GM20000 (cell line): ENCODE measurements at regions not wholly inside any gene's neighbourhood (a gene's known extent, or its start where the extent isn't known, plus 50 kb on each side); places are given as distances from the start of the nearest gene placed in this dataset.

Experiments
- DNase-seq: peaks from one replicate; pipeline ENCODE4 v3.0.0; 2012; ENCODE audit warnings: low spot score
- TF ChIP-seq, protein P1 (sequence below): IDR thresholded peaks from 2 replicates; pipeline ENCODE4 v1.5.1; 2012; ENCODE audit warnings: mild to moderate bottlenecking, control low read depth; ENCODE audit errors: extremely low read depth, missing control alignments

DNA sequence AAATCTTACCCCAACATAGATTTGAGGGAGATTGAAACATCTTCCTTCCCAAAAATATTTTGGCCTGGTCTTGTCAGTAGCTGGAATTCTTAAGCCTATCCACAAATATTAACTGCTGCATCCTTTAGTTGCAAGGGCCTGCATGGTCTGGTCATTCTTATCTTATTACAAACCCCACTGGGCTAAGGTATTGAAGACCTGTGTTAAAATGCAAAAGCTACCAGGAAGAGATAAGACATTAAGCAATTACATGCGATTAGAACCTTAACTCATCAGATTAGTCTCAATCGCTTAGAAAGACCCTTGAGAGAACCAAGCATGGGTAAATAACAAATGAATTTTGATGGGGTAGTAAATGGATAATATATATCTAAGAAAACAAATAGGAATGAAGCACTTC is 426.6 kb downstream of the FRK start:
- no peak for DNase-seq
- TF ChIP-seq, protein P1, sequence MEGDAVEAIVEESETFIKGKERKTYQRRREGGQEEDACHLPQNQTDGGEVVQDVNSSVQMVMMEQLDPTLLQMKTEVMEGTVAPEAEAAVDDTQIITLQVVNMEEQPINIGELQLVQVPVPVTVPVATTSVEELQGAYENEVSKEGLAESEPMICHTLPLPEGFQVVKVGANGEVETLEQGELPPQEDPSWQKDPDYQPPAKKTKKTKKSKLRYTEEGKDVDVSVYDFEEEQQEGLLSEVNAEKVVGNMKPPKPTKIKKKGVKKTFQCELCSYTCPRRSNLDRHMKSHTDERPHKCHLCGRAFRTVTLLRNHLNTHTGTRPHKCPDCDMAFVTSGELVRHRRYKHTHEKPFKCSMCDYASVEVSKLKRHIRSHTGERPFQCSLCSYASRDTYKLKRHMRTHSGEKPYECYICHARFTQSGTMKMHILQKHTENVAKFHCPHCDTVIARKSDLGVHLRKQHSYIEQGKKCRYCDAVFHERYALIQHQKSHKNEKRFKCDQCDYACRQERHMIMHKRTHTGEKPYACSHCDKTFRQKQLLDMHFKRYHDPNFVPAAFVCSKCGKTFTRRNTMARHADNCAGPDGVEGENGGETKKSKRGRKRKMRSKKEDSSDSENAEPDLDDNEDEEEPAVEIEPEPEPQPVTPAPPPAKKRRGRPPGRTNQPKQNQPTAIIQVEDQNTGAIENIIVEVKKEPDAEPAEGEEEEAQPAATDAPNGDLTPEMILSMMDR = no peak

DNA sequence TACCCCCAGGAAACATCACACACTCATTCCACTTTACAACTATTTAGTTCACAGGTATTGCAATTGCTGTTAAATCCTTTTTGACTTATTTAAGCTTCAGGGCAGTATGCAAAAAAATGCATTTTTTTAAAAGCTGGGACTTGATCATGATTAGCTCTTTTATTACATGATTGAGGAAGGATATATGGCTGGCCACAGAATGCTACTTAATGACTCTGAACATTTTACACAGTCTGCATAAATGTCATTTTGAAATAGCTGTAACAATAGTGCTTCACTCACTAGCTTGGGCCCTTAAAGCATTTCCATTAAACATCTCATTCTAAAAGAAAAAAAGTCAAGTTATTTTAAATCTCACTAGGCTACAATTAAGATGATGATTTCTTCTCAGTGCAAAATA is 429.7 kb downstream of the FRK start:
- TF ChIP-seq, protein P1 = no peak
- DNase-seq = no peak

- TF ChIP-seq, protein P1 = no peak
- DNase-seq = no peak
Measured at GRCh38 chr6:115630424-115631024, 430.2 kb downstream of the FRK start.

- DNase-seq = no peak
- TF ChIP-seq, protein P1 = no peak
Measured at GRCh38 chr6:115629415-115629814, 431.3 kb downstream of the FRK start.

DNA sequence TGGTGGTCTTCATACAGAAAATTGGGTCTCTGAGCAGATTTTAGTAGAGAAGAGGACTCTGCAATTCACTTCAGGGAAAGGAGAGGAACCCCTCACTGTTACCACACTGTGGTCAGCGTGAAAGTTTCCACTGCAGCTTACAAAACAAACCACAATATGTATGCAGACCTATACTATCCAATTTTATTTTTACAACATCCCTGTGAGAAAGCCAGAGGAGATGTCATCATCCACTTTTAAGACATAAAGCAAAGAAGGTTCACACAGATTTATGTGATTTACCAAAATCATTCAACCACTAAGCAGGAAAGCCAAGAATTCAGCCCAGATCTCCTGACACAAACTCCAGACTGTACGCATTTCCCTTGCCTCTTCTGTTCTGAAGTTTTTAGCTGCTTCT is 442.4 kb downstream of the FRK start:
- DNase-seq = no peak
- TF ChIP-seq, protein P1 = no peak

DNA sequence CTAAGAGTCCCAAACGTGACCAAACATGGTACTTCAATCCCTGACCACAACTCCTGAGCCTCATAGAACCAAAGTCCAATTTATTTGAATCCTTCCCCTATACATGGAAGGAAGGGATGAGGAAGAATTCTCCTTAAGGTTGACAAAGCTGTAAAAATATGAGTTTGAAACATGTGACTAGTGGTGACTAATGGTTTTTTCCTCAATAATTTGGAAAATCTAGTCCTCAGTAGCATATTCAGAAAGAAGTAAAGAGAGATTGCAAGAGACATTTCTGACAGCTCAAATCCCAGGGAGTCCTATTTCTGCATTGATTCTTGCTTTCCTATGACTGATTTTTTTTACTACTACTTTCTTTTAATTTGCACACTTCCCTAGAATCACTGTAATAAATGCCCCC is 443.7 kb downstream of the FRK start:
- no peak for DNase-seq
- TF ChIP-seq, protein P1 = no peak

DNA sequence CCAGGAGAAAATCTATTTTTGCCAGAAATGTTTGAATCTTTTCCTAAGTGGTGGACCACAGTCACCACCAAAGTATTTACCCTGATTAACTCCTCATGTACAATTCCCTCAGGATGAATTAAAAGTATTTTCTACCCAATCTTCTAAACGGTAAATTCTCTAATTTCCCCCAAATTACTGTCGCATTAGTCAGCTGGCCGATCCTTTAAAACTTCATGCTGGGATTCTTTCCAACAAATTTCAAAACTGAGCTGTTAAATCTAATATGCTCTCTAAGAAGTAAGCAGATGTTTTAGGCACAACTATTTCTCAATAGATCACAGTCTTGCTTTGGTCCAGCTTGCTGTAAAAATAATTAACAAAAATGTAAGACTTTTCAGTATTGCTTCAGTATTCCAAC is 447.2 kb downstream of the FRK start:
- DNase-seq = no peak
- TF ChIP-seq, protein P1 = no peak
